Fibroblast of lung (primary cell): ENCODE measurements at regions not wholly inside any gene's neighbourhood (a gene's known extent, or its start where the extent isn't known, plus 50 kb on each side); places are given as distances from the start of the nearest gene placed in this dataset.

Experiments used
- DNase-seq, 2 donors: peaks; one replicate each; pipeline versions ENCODE4 v3.0.0 to v3.0.0-alpha.2; 2010; ENCODE audit warnings: low read depth in 2 of 2
- H2AFZ ChIP-seq: 2 replicates; pipeline ENCODE4 v1.5.1; 2012; ENCODE audit warnings: low read length, control low read depth, inconsistent platforms
- H3K27ac ChIP-seq: 2 replicates; pipeline ENCODE4 v1.5.1; 2011; ENCODE audit warnings: low read length, control low read depth; ENCODE audit not compliant: insufficient read depth
- H3K27me3 ChIP-seq: 2 replicates; pipeline ENCODE4 v1.5.1; 2011; ENCODE audit warnings: mild to moderate bottlenecking, low read length; ENCODE audit not compliant: control insufficient read depth, insufficient read depth
- H3K36me3 ChIP-seq: 2 replicates; pipeline ENCODE4 v1.5.1; 2011; ENCODE audit warnings: low read length; ENCODE audit not compliant: control insufficient read depth, insufficient read depth
- H3K4me1 ChIP-seq: 2 replicates; pipeline ENCODE4 v1.5.1; 2011; ENCODE audit warnings: low read length; ENCODE audit not compliant: control insufficient read depth, insufficient read depth; ENCODE audit errors: extremely low read depth
- H3K4me2 ChIP-seq: 2 replicates; pipeline ENCODE4 v1.5.1; 2011; ENCODE audit warnings: low read length, control low read depth; ENCODE audit not compliant: insufficient read depth; ENCODE audit errors: extremely low read depth
- H3K4me3 ChIP-seq, 4 experiments: fragments of 200-600 bp in 1 of 4; sonication (generic) in 1 of 4; replicated peaks in 1 of 4; 2 replicates each; pipeline ENCODE4 v1.5.1; 2011 to 2016; ENCODE audit warnings: low read length in 4 of 4, low read depth in 3 of 4, mild to moderate bottlenecking in 3 of 4, control low read depth in 2 of 4, inconsistent platforms in 1 of 4, mixed read lengths in 1 of 4; ENCODE audit not compliant: insufficient read depth in 1 of 4; ENCODE audit errors: control extremely low read depth in 1 of 4
- H3K79me2 ChIP-seq: 2 replicates; pipeline ENCODE4 v1.5.1; 2012; ENCODE audit warnings: mild to moderate bottlenecking, low read length, inconsistent platforms; ENCODE audit not compliant: control insufficient read depth, insufficient read depth
- H3K9ac ChIP-seq: 2 replicates; pipeline ENCODE4 v1.5.1; 2011; ENCODE audit warnings: mild to moderate bottlenecking, low read length, control low read depth; ENCODE audit not compliant: insufficient read depth
- H3K9me3 ChIP-seq: 2 replicates; pipeline ENCODE4 v1.5.1; 2012; ENCODE audit warnings: low read depth, low read length; ENCODE audit not compliant: control insufficient read depth, insufficient read depth
- H4K20me1 ChIP-seq: 2 replicates; pipeline ENCODE4 v1.5.1; 2011; ENCODE audit warnings: low read length; ENCODE audit not compliant: control insufficient read depth, insufficient read depth; ENCODE audit errors: extremely low read depth
- CTCF ChIP-seq, 2 donors: IDR thresholded peaks in 1 of 2; conservative IDR thresholded peaks in 1 of 2; 1 replicate in 1 of 2; 2 replicates in 1 of 2; pipeline ENCODE4 v1.5.1; 2011 to 2012; ENCODE audit warnings: low read length in 2 of 2, control low read depth in 1 of 2, inconsistent platforms in 1 of 2, low read depth in 1 of 2, mild to moderate bottlenecking in 1 of 2
- EZH2 ChIP-seq: IDR thresholded peaks from 2 replicates; pipeline ENCODE4 v1.5.1; 2012; ENCODE audit warnings: low read length, control low read depth, mild to moderate bottlenecking; ENCODE audit errors: missing control alignments

- H3K4me1 ChIP-seq: no peaks in the 10 kb centered on the region
- DNase-seq: peak in 1 of 2 donors; percentile 25
- no peak overlapping the region for H3K9ac ChIP-seq
- no peaks in the 10 kb centered on the region for H3K27me3 ChIP-seq
- no peak overlapping the region for H2AFZ ChIP-seq
- H3K27ac ChIP-seq: no peak overlapping the region
- H3K9me3 ChIP-seq: no peaks in the 10 kb centered on the region
- no peak overlapping the region for H3K4me3 ChIP-seq
- H3K36me3 ChIP-seq: no peaks in the 10 kb centered on the region
- H3K4me2 ChIP-seq: no peak overlapping the region
- TF ChIP-seq CTCF (conservative IDR thresholded peaks at IDR 0.05 in 1 of 2, IDR thresholded peaks at IDR 0.05 in 1 of 2; ENCODE audit: low read depth in 1 of 2, low read length in 2 of 2) (no peak), EZH2 (no peak)
- no peaks in the 10 kb centered on the region for H4K20me1 ChIP-seq
- H3K79me2 ChIP-seq: no peaks in the 10 kb centered on the region
These were observed 137.9 kb upstream of the NEDD9 start for GRCh38 chr6:11370191-11371018.

GRCh38 chr6:11368760-11369159 is 136.3 kb upstream of the NEDD9 start:
- Histone ChIP-seq H2AFZ (no peak overlapping the region), H3K4me3 (no peak overlapping the region), H3K27me3 (no peaks in the 10 kb centered on the region), H3K9me3 (no peaks in the 10 kb centered on the region), H3K27ac (no peak overlapping the region), H3K79me2 (no peaks in the 10 kb centered on the region), H3K9ac (no peak overlapping the region), H3K4me1 (no peaks in the 10 kb centered on the region), H3K36me3 (no peaks in the 10 kb centered on the region), H4K20me1 (no peaks in the 10 kb centered on the region), H3K4me2 (no peak overlapping the region)
- TF ChIP-seq EZH2: no peak
- no peak for TF ChIP-seq CTCF (conservative IDR thresholded peaks at IDR 0.05 in 1 of 2, IDR thresholded peaks at IDR 0.05 in 1 of 2; ENCODE audit: low read depth in 1 of 2, low read length in 2 of 2)
- DNase-seq: peak in 1 of 2 donors; percentile 55

- Histone ChIP-seq H3K79me2 (no peaks in the 10 kb centered on the region), H4K20me1 (no peaks in the 10 kb centered on the region), H3K27ac (no peak overlapping the region), H3K9ac (no peak overlapping the region), H3K36me3 (no peaks in the 10 kb centered on the region), H2AFZ (no peak overlapping the region), H3K4me1 (no peaks in the 10 kb centered on the region), H3K27me3 (no peaks in the 10 kb centered on the region), H3K4me2 (no peak overlapping the region), H3K4me3 (no peak overlapping the region), H3K9me3 (no peaks in the 10 kb centered on the region)
- TF ChIP-seq EZH2: no peak
- TF ChIP-seq CTCF (conservative IDR thresholded peaks at IDR 0.05 in 1 of 2, IDR thresholded peaks at IDR 0.05 in 1 of 2; ENCODE audit: low read depth in 1 of 2, low read length in 2 of 2): no peak
- DNase-seq: peak in 1 of 2 donors; percentile 56
These were observed 135.8 kb upstream of the NEDD9 start for GRCh38 chr6:11368264-11368663.
